Neural progenitor cell (in vitro differentiated cells): ENCODE measurements at regions not wholly inside any gene's neighbourhood (a gene's known extent, or its start where the extent isn't known, plus 50 kb on each side); places are given as distances from the start of the nearest gene placed in this dataset.

ENCODE experiments used
- CTCF ChIP-seq: fragments of 200-600 bp; sonication (generic); IDR thresholded peaks from 2 replicates; pipeline ENCODE4 v1.5.1; 2017; ENCODE audit warnings: antibody characterized with exemption, mild to moderate bottlenecking
- EZH2phosphoT487 ChIP-seq: fragments of 200-600 bp; sonication (generic); IDR thresholded peaks from 2 replicates; pipeline ENCODE4 v1.6.1; 2017; ENCODE audit warnings: antibody characterized with exemption

GRCh38 chrX:1002611-1003010 is 209.8 kb downstream of the CRLF2 start:
- TF ChIP-seq CTCF: no peak
- TF ChIP-seq EZH2phosphoT487: no peak
